Stomach smooth muscle (tissue), 2 donors: ENCODE measurements at regions not wholly inside any gene's neighbourhood (a gene's known extent, or its start where the extent isn't known, plus 50 kb on each side); places are given as distances from the start of the nearest gene placed in this dataset.

ENCODE experiments used
- H3K27ac ChIP-seq: one replicate; pipeline ENCODE4 v1.7.0; 2013; ENCODE audit warnings: mild to moderate bottlenecking, low read length, inconsistent platforms
- H3K27me3 ChIP-seq, 2 donors: one replicate each; pipeline ENCODE4 v1.7.0; 2013; ENCODE audit warnings: low read length in 2 of 2; ENCODE audit not compliant: insufficient read depth in 2 of 2, control insufficient read depth in 1 of 2
- H3K36me3 ChIP-seq, 2 donors: one replicate each; pipeline ENCODE4 v1.7.0; 2013; ENCODE audit warnings: low read length in 2 of 2; ENCODE audit not compliant: control insufficient read depth in 2 of 2, insufficient read depth in 2 of 2
- H3K4me1 ChIP-seq: one replicate; pipeline ENCODE4 v1.7.0; 2013; ENCODE audit warnings: low read length; ENCODE audit not compliant: control insufficient read depth, insufficient read depth
- H3K4me3 ChIP-seq, 2 donors: one replicate each; pipeline ENCODE4 v1.7.0; 2013; ENCODE audit warnings: low read length in 2 of 2
- H3K9ac ChIP-seq, 2 donors: one replicate each; pipeline ENCODE4 v1.7.0; 2013; ENCODE audit warnings: low read length in 2 of 2, mild to moderate bottlenecking in 1 of 2
- H3K9me3 ChIP-seq, 2 donors: one replicate each; pipeline ENCODE4 v1.7.0; 2013; ENCODE audit warnings: low read length in 2 of 2; ENCODE audit not compliant: control insufficient read depth in 2 of 2
- donor health status: healthy.
- donor health status: Pancreatic carcinoma.

DNA sequence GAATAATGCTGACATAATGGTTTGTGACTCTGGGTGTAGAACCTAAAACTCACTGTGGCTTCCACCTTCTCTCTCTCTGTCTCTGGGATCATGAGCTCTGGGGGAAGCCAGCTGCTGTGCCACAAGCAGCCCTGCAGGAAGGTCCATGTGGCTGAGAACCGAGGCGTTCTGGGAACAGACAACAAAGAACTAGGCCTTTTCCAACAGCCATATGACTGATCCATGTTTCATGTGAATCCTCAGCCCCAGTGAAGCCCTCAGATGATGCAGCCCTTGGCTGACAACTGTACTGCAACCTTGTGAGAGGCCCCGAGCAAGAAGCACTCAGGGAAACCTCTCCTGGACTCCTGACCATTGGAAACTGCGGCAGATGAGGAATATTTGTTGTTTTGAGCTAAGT lies 56.6 kb downstream of the HLA-G start:
- no peaks in the 10 kb centered on the region for H3K9me3 ChIP-seq
- no peak overlapping the region for H3K27ac ChIP-seq
- H3K4me3 ChIP-seq = no peak overlapping the region
- H3K36me3 ChIP-seq = no peaks in the 10 kb centered on the region
- H3K27me3 ChIP-seq = no peaks in the 10 kb centered on the region
- H3K9ac ChIP-seq = no peak overlapping the region
- peaks cover 17% of the 10 kb centered on the region for H3K4me1 ChIP-seq

DNA sequence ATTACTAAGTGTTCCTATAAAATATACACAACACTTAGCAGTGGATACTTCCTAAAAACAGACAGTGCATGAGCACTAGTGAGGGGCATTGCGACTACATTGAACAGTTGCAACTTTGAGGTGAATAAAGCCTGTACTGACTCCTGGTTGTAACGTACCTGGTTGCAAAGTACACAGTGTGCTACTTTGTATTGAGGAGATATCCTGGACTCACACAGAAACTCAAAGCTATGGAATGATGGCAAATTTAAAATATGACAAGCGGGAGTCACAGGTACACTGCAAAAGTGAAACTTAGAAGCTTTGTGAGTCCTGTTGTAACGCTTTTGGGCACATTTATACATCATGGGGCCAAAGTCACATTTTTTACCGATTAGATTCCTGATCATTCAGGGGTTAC lies 55.6 kb upstream of the HLA-A start:
- Histone ChIP-seq H3K4me1 (peaks cover 19% of the 10 kb centered on the region), H3K36me3 (no peaks in the 10 kb centered on the region), H3K4me3 (peak overlapping the region; percentile 40 to 81), H3K9ac (peak overlapping the region in 1 of 2 donors; percentile 86), H3K27me3 (no peaks in the 10 kb centered on the region), H3K9me3 (no peaks in the 10 kb centered on the region), H3K27ac (no peak overlapping the region)

DNA sequence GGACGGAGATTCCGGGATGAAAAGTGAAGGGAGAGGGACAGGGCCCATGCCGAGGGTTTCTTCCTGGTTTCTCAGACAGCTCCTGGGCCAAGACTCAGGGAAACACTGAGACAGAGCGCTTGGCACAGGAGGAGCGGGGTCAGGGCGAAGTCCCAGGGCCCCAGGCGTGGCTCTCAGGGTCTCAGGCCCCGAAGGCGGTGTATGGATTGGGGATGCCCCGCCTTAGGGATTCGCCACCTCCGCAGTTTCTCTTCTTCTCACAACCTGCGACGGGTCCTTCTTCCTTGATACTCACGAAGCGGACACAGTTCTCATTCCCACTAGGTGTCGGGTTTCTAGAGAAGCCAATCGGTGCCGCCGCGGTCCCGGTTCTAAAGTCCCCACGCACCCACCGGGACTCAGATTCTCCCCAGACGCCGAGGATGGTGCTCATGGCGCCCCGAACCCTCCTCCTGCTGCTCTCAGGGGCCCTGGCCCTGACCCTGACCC lies 55.0 kb upstream of the HLA-A start:
- Histone ChIP-seq H3K27ac (peak overlapping the region; percentile 83), H3K4me3 (peak overlapping the region; percentile 40 to 81), H3K4me1 (peaks cover 19% of the 10 kb centered on the region)

GRCh38 chr6:29887819-29888776 lies 54.2 kb upstream of the HLA-A start:
- Histone ChIP-seq H3K27me3 (no peaks in the 10 kb centered on the region), H3K4me1 (peaks cover 19% of the 10 kb centered on the region), H3K9ac (peak overlapping the region; percentile 86 to 92), H3K4me3 (peak overlapping the region; percentile 40 to 81), H3K9me3 (no peaks in the 10 kb centered on the region), H3K36me3 (peaks cover 0 to under 1% of the 10 kb centered on the region in 2 donors), H3K27ac (peak overlapping the region; percentile 83)

More for the DNA sequence above, 55.0 kb upstream of the HLA-A start:
- Histone ChIP-seq H3K36me3 (no peaks in the 10 kb centered on the region), H3K9ac (peak overlapping the region; percentile 86 to 92), H3K9me3 (no peaks in the 10 kb centered on the region), H3K27me3 (no peaks in the 10 kb centered on the region)
